Activated CD4-positive, alpha-beta T cell treated with anti-CD3 and anti-CD28 coated beads, Interleukin-2, amount 10 ng/mL, durations not matched to agents 7 days and 5 days (primary cell): ENCODE measurements at regions not wholly inside any gene's neighbourhood (a gene's known extent, or its start where the extent isn't known, plus 50 kb on each side); places are given as distances from the start of the nearest gene placed in this dataset.

Experiments
- CTCF ChIA-PET: fragments of 350-600 bp; sonication (Branson Sonifier 250); formaldehyde crosslinking; loops from one replicate; lab custom pipeline; 2021; ENCODE audit warnings: antibody characterized with exemption; lab: Charles Lee
- POLR2A ChIA-PET: fragments of 350-600 bp; sonication (Branson Sonifier 250); formaldehyde crosslinking; loops from one replicate; lab custom pipeline; 2021; ENCODE audit warnings: antibody characterized with exemption; lab: Charles Lee
- DNase-seq: peaks from one replicate; pipeline ENCODE4 v3.0.0-alpha.2; 2020
- H3K27ac Mint-ChIP-seq: one replicate; pipeline ENCODE4 v1.8.0; 2021; ENCODE audit warnings: mild to moderate bottlenecking, moderate library complexity, mixed read lengths
- H3K27me3 Mint-ChIP-seq: one replicate; pipeline ENCODE4 v1.8.0; 2021; ENCODE audit warnings: mixed read lengths
- H3K36me3 Mint-ChIP-seq: one replicate; pipeline ENCODE4 v1.8.0; 2021; ENCODE audit warnings: low read depth, mixed read lengths
- H3K4me1 Mint-ChIP-seq: one replicate; pipeline ENCODE4 v1.8.0; 2021; ENCODE audit warnings: mixed read lengths
- H3K4me3 Mint-ChIP-seq: one replicate; pipeline ENCODE4 v1.8.0; 2021; ENCODE audit warnings: mild to moderate bottlenecking, moderate library complexity, mixed read lengths
- H3K9me3 Mint-ChIP-seq: one replicate; pipeline ENCODE4 v1.8.0; 2021; ENCODE audit warnings: mixed read lengths

- H3K4me1 Mint-ChIP-seq = peaks cover 14% of the 10 kb centered on the region
- no peaks in the 10 kb centered on the region for H3K27me3 Mint-ChIP-seq
- H3K9me3 Mint-ChIP-seq = no peaks in the 10 kb centered on the region
- CTCF ChIA-PET = interaction anchor here (0.5 to 0.6 kb wide), 3 partner anchors 70 to 190 kb away, joined by 3 to 5 read pairs (median 3); no protein-coding TSS in a partner anchor
- H3K36me3 Mint-ChIP-seq = peaks cover 18% of the 10 kb centered on the region
- H3K4me3 Mint-ChIP-seq = no peak overlapping the region
- no peak for DNase-seq
- no peak overlapping the region for H3K27ac Mint-ChIP-seq
- POLR2A ChIA-PET = no interaction called here
These were observed 67.6 kb upstream of the PSMA6 start for GRCh38 chr14:35224615-35225014.

DNA sequence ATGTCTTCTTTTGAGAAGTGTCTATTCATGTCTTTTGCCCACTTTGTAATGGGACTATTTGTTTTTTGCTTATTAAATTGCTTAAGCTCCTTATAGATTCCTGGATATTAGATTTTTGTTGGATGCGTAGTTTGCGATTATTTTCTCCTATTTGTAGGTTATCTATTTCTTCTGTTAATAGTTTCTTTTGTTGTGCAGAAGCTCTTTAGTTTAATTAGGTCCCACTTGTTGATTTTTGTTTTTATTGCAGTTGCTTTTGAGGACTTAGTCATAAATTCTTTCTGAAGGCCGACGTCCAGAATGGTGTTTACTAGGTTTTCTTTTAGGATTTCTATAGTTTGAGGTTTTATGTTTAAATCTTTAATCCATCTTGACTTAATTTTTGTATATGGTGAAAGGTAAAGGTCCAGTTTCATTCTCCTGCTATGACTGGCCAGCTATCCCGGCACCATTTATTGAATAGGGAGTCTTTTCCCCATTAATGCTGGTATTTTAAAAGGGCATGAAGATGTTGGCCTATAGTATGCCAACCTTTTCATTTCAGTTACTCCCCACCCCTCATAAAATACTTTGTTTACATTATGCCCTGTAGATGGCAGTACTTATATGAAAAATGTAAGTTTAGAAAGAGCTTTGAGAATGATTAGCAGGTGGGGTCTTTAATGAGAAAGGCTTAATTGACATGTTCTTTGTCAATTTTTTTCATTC, 62.9 kb upstream of the PSMA6 start:
- no peaks in the 10 kb centered on the region for H3K27me3 Mint-ChIP-seq
- peaks cover 5% of the 10 kb centered on the region for H3K36me3 Mint-ChIP-seq
- ChIA-PET POLR2A (interaction anchor here (0.6 kb wide), 1 partner anchor 376 kb away, joined by 10 read pairs; no protein-coding TSS in a partner anchor), CTCF (interaction anchor here (0.5 to 2.8 kb wide), 14 partner anchors 11 to 201 kb away, joined by 3 to 7 read pairs (median 4); partner anchors contain the start of gene NFKBIA)
- H3K4me1 Mint-ChIP-seq = peaks cover 21% of the 10 kb centered on the region
- no peak for DNase-seq
- H3K27ac Mint-ChIP-seq = no peak overlapping the region
- H3K4me3 Mint-ChIP-seq = no peak overlapping the region
- H3K9me3 Mint-ChIP-seq = no peaks in the 10 kb centered on the region

GRCh38 chr14:35229792-35230089, 62.4 kb upstream of the PSMA6 start:
- Mint-ChIP-seq H3K27ac (no peak overlapping the region), H3K4me1 (peaks cover 21% of the 10 kb centered on the region), H3K9me3 (no peaks in the 10 kb centered on the region), H3K4me3 (no peak overlapping the region), H3K36me3 (peaks cover 7% of the 10 kb centered on the region), H3K27me3 (no peaks in the 10 kb centered on the region)
- DNase-seq = no peak
- CTCF ChIA-PET = interaction anchor here (0.5 to 2.8 kb wide), 17 partner anchors 10 to 332 kb away, joined by 3 to 7 read pairs (median 4); partner anchors contain the start of gene NFKBIA
- POLR2A ChIA-PET = interaction anchor here (0.6 kb wide), 1 partner anchor 377 kb away, joined by 10 read pairs; no protein-coding TSS in a partner anchor

- H3K27ac Mint-ChIP-seq = no peak overlapping the region
These were observed 60.9 kb upstream of the PSMA6 start for GRCh38 chr14:35231207-35231760.

GRCh38 chr14:35234012-35234805, 58.0 kb upstream of the PSMA6 start:
- Mint-ChIP-seq H3K27ac (no peak overlapping the region), H3K36me3 (peaks cover 9% of the 10 kb centered on the region), H3K4me3 (no peak overlapping the region), H3K9me3 (no peaks in the 10 kb centered on the region), H3K27me3 (no peaks in the 10 kb centered on the region), H3K4me1 (peaks cover 21% of the 10 kb centered on the region)
- DNase-seq = no peak
- ChIA-PET CTCF (interaction anchor here (0.8 to 1.3 kb wide), 2 partner anchors 11 to 32 kb away, joined by 3 to 4 read pairs; no protein-coding TSS in a partner anchor), POLR2A (no interaction called here)

More at GRCh38 chr14:35231207-35231760, 60.9 kb upstream of the PSMA6 start:
- H3K4me1 Mint-ChIP-seq = peaks cover 21% of the 10 kb centered on the region
- H3K36me3 Mint-ChIP-seq = peaks cover 7% of the 10 kb centered on the region
- no peaks in the 10 kb centered on the region for H3K9me3 Mint-ChIP-seq
- DNase-seq = no peak
- CTCF ChIA-PET = interaction anchor here (0.8 to 2.8 kb wide), 6 partner anchors 9 to 174 kb away, joined by 3 to 6 read pairs (median 4); partner anchors contain the start of gene NFKBIA
- no peaks in the 10 kb centered on the region for H3K27me3 Mint-ChIP-seq
- POLR2A ChIA-PET = no interaction called here
- H3K4me3 Mint-ChIP-seq = no peak overlapping the region

GRCh38 chr14:35235840-35236239, 56.3 kb upstream of the PSMA6 start:
- Mint-ChIP-seq H3K27ac (no peak overlapping the region), H3K9me3 (no peaks in the 10 kb centered on the region), H3K4me3 (no peak overlapping the region), H3K36me3 (peaks cover 12% of the 10 kb centered on the region), H3K27me3 (no peaks in the 10 kb centered on the region), H3K4me1 (peaks cover 14% of the 10 kb centered on the region)
- ChIA-PET POLR2A (no interaction called here), CTCF (interaction anchor here (0.6 to 1.3 kb wide), 6 partner anchors 21 to 448 kb away, joined by 3 read pairs; no protein-coding TSS in a partner anchor)
- DNase-seq = no peak

DNA sequence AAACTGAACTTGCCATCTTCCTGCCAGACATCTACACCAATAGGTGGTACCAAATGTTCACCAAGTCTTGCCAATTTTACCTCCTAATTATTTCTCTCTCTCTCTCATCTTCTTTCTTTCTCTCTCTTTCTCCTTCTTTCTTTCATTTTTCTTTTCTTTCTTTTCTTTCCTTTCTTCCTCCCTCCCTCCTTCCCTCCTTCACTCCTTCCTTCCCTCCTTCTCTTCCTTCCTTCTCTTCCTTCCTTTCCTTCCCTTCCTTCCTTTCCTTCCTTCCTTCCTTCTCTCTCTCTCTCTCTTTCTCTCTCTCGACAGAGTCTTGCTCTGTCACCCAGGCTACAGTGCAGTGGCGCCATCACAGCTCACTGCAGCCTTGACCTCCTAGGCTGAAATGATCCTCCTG, 55.4 kb upstream of the PSMA6 start:
- DNase-seq = no peak
- no peaks in the 10 kb centered on the region for H3K27me3 Mint-ChIP-seq
- ChIA-PET CTCF (interaction anchor here (1.3 kb wide), 1 partner anchor 177 kb away, joined by 3 read pairs; no protein-coding TSS in a partner anchor), POLR2A (no interaction called here)
- peaks cover 12% of the 10 kb centered on the region for H3K36me3 Mint-ChIP-seq
- no peak overlapping the region for H3K4me3 Mint-ChIP-seq
- no peaks in the 10 kb centered on the region for H3K9me3 Mint-ChIP-seq
- H3K4me1 Mint-ChIP-seq = peaks cover 6% of the 10 kb centered on the region
- H3K27ac Mint-ChIP-seq = no peak overlapping the region

GRCh38 chr14:35240231-35240630, 52.0 kb upstream of the PSMA6 start:
- no peak overlapping the region for H3K27ac Mint-ChIP-seq
- peaks cover 7% of the 10 kb centered on the region for H3K36me3 Mint-ChIP-seq
- no peaks in the 10 kb centered on the region for H3K27me3 Mint-ChIP-seq
- no peak for DNase-seq
- no peak overlapping the region for H3K4me3 Mint-ChIP-seq
- ChIA-PET CTCF (interaction anchor here (1.4 to 1.8 kb wide), 2 partner anchors 10 kb away, joined by 6 to 7 read pairs; no protein-coding TSS in a partner anchor), POLR2A (interaction anchor here (0.6 kb wide), 1 partner anchor 1613 kb away, joined by 4 read pairs; no protein-coding TSS in a partner anchor)
- peaks cover 6% of the 10 kb centered on the region for H3K4me1 Mint-ChIP-seq
- no peaks in the 10 kb centered on the region for H3K9me3 Mint-ChIP-seq
